22Rv1 (cell line): ENCODE measurements at regions not wholly inside any gene's neighbourhood (a gene's known extent, or its start where the extent isn't known, plus 50 kb on each side); places are given as distances from the start of the nearest gene placed in this dataset.

Experiments used
- ZFX ChIP-seq: fragments of 450-650 bp; IDR thresholded peaks from 2 replicates; pipeline ENCODE4 v1.6.1; 2017; ENCODE audit warnings: antibody characterized with exemption, borderline replicate concordance
- TF ChIP-seq, protein P1 (sequence below): fragments of 450-650 bp; IDR thresholded peaks from 2 replicates; pipeline ENCODE4 v1.5.1; 2017; ENCODE audit warnings: mild to moderate bottlenecking

- TF ChIP-seq, protein P1, sequence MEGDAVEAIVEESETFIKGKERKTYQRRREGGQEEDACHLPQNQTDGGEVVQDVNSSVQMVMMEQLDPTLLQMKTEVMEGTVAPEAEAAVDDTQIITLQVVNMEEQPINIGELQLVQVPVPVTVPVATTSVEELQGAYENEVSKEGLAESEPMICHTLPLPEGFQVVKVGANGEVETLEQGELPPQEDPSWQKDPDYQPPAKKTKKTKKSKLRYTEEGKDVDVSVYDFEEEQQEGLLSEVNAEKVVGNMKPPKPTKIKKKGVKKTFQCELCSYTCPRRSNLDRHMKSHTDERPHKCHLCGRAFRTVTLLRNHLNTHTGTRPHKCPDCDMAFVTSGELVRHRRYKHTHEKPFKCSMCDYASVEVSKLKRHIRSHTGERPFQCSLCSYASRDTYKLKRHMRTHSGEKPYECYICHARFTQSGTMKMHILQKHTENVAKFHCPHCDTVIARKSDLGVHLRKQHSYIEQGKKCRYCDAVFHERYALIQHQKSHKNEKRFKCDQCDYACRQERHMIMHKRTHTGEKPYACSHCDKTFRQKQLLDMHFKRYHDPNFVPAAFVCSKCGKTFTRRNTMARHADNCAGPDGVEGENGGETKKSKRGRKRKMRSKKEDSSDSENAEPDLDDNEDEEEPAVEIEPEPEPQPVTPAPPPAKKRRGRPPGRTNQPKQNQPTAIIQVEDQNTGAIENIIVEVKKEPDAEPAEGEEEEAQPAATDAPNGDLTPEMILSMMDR = no peak
- TF ChIP-seq ZFX = no peak
Measured at GRCh38 chr3:8256441-8257071, 245.1 kb upstream of the LMCD1 start.
